Ishikawa (cell line): ENCODE measurements at regions not wholly inside any gene's neighbourhood (a gene's known extent, or its start where the extent isn't known, plus 50 kb on each side); places are given as distances from the start of the nearest gene placed in this dataset.

Experiments
- CEBPB ChIP-seq: IDR thresholded peaks from 2 replicates; pipeline ENCODE4 v1.6.1; 2012
- CREB1 ChIP-seq: IDR thresholded peaks from 2 replicates; pipeline ENCODE4 v1.6.1; 2012; ENCODE audit warnings: low read depth
- EGR1 ChIP-seq: IDR thresholded peaks from 2 replicates; pipeline ENCODE4 v1.6.1; 2012
- EP300 ChIP-seq: IDR thresholded peaks from 2 replicates; pipeline ENCODE4 v1.6.1; 2012; ENCODE audit warnings: borderline replicate concordance
- FOXM1 ChIP-seq: IDR thresholded peaks from 2 replicates; pipeline ENCODE4 v1.6.1; 2012; ENCODE audit warnings: low read depth, borderline replicate concordance
- NFIC ChIP-seq: IDR thresholded peaks from 2 replicates; pipeline ENCODE4 v1.6.1; 2012
- RAD21 ChIP-seq: IDR thresholded peaks from 2 replicates; pipeline ENCODE4 v1.6.1; 2012; ENCODE audit warnings: low read depth
- REST ChIP-seq: IDR thresholded peaks from 2 replicates; pipeline ENCODE4 v1.6.1; 2012; ENCODE audit warnings: low read depth, mild to moderate bottlenecking
- TAF1 ChIP-seq: IDR thresholded peaks from 2 replicates; pipeline ENCODE4 v1.6.1; 2012; ENCODE audit warnings: low read depth, mild to moderate bottlenecking
- TCF12 ChIP-seq: IDR thresholded peaks from 2 replicates; pipeline ENCODE4 v1.6.1; 2012; ENCODE audit warnings: low read depth
- TEAD4 ChIP-seq: IDR thresholded peaks from 2 replicates; pipeline ENCODE4 v1.6.1; 2012
- USF1 ChIP-seq: IDR thresholded peaks from 2 replicates; pipeline ENCODE4 v1.6.1; 2012
- YY1 ChIP-seq: IDR thresholded peaks from 2 replicates; pipeline ENCODE4 v1.6.1; 2012; ENCODE audit warnings: low read depth
- ZBTB7A ChIP-seq: IDR thresholded peaks from 2 replicates; pipeline ENCODE4 v1.6.1; 2012; ENCODE audit warnings: low read depth
- TF ChIP-seq, protein P1 (sequence below): IDR thresholded peaks from 2 replicates; pipeline ENCODE4 v1.6.1; 2012

DNA sequence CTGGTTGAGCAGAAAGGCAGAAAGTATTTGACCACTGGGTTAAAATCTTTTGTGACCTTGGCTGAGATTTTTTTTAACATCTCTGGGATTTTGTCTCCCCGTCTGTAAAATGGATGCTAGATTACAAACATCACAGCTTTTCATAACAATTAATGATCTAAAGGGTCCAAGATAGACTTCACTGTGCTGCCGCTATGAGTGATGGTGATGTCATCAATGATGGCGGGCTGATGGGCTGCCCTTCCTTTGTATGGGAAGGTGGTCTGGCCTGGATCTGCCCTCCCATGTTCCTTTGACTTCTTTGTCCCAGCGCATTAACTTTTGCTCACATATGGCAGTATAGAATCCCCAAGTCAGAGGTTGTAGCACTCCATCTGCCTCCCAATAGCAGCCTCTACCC lies 116.7 kb downstream of the IRX5 start:
- no peak for TF ChIP-seq FOXM1
- TF ChIP-seq TCF12: no peak
- no peak for TF ChIP-seq REST
- no peak for TF ChIP-seq EP300
- TF ChIP-seq, protein P1, sequence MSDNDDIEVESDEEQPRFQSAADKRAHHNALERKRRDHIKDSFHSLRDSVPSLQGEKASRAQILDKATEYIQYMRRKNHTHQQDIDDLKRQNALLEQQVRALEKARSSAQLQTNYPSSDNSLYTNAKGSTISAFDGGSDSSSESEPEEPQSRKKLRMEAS: no peak
- no peak for TF ChIP-seq YY1
- no peak for TF ChIP-seq CEBPB
- no peak for TF ChIP-seq USF1
- TF ChIP-seq RAD21: no peak
- TF ChIP-seq NFIC: no peak
- TF ChIP-seq EGR1: no peak
- no peak for TF ChIP-seq ZBTB7A
- TF ChIP-seq CREB1: no peak
- no peak for TF ChIP-seq TEAD4
- TF ChIP-seq TAF1: no peak

- TF ChIP-seq TCF12 (no peak), RAD21 (no peak), USF1 (no peak), TAF1 (no peak), EP300 (no peak), FOXM1 (no peak)
Observed at GRCh38 chr16:55047903-55048497, 117.3 kb downstream of the IRX5 start.

- no peak for TF ChIP-seq EGR1
- TF ChIP-seq REST: no peak
- TF ChIP-seq CREB1: no peak
- TF ChIP-seq FOXM1: no peak
- no peak for TF ChIP-seq CEBPB
- TF ChIP-seq EP300: no peak
- no peak for TF ChIP-seq TCF12
- TF ChIP-seq NFIC: no peak
- TF ChIP-seq USF1: no peak
- TF ChIP-seq YY1: no peak
- no peak for TF ChIP-seq ZBTB7A
- no peak for TF ChIP-seq TAF1
- no peak for TF ChIP-seq TEAD4
- TF ChIP-seq, protein P1: no peak
- TF ChIP-seq RAD21: no peak
Observed at GRCh38 chr16:55048745-55049144, 118.1 kb downstream of the IRX5 start.

DNA sequence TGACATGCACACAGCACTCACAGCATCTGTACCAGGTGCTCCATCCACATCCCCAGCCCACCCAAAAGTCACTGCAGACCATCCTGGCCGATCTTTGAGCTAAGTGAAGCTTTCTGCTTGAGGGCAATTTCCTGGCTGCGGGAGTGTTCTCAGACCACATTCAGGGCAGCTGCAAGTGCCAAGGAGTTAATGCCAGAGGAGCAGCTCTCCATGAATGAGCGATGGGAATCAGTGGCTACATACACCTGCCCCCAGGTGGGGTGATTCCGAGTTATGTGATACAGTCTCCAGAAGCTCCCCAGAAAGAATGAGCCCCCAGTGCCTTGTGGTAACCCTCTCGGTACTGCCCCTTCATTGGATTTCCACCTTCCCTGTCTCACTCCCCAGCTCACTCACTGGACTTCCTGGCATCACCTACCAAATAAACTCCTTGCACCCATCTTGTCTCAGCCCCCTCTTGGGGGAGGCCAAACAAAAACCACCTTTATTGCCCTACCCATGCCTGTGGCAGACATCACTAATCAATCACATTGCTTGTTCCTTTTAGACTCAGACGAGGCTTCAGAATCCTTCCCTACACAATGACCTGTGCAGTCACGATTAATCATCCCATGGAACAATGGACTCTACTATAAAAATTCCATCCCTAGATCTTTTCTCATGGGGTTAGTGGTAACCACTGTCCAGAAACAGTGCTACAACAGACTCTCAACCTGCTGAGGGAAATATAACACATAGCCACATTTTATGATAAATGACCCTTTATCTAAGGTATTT lies 121.1 kb downstream of the IRX5 start:
- TF ChIP-seq USF1: no peak
- no peak for TF ChIP-seq TAF1
- no peak for TF ChIP-seq TCF12
- TF ChIP-seq ZBTB7A: no peak
- no peak for TF ChIP-seq RAD21
- TF ChIP-seq FOXM1: no peak
- TF ChIP-seq REST: no peak
